H1 (cell line): ENCODE measurements at regions not wholly inside any gene's neighbourhood (a gene's known extent, or its start where the extent isn't known, plus 50 kb on each side); places are given as distances from the start of the nearest gene placed in this dataset.

Experiments used
- CTCF ChIA-PET: fragments of 300-600 bp; sonication (Branson Sonifier 250); formaldehyde crosslinking; loops from one replicate; lab custom pipeline; 2021; ENCODE audit not compliant: partially characterized antibody; lab: Charles Lee
- POLR2A ChIA-PET: fragments of 300-600 bp; sonication (Branson Sonifier 250); formaldehyde crosslinking; loops from one replicate; lab custom pipeline; 2021; ENCODE audit warnings: inconsistent platforms; ENCODE audit not compliant: partially characterized antibody; lab: Charles Lee
- DNase-seq, 2 experiments: peaks; one replicate each; pipeline versions ENCODE4 v3.0.0 to v3.0.0-alpha.2; 2010 to 2022; ENCODE audit warnings: low spot score in 2 of 2, low read depth in 1 of 2, mixed read lengths in 1 of 2
- FAIRE-seq: peaks from 2 replicates; lab custom pipeline; 2011; peaks lifted over from hg19 to GRCh38; lab: Jason Lieb, UNC
- H2AFZ ChIP-seq: 2 replicates; pipeline ENCODE4 v1.8.1; 2012; ENCODE audit warnings: low read length, inconsistent platforms
- H2AK5ac ChIP-seq: 2 replicates; pipeline ENCODE4 v1.6.1; 2013; ENCODE audit warnings: low read depth, low read length
- H2BK120ac ChIP-seq: replicated peaks from 2 replicates; pipeline ENCODE3; 2013; ENCODE audit warnings: low read depth, low read length, inconsistent platforms
- H2BK12ac ChIP-seq: 2 replicates; pipeline ENCODE4 v1.6.1; 2013; ENCODE audit warnings: low read depth, low read length
- H2BK15ac ChIP-seq: 2 replicates; pipeline ENCODE4 v1.6.1; 2013; ENCODE audit warnings: low read length
- H2BK20ac ChIP-seq: 2 replicates; pipeline ENCODE4 v1.6.1; 2013; ENCODE audit warnings: low read length
- H2BK5ac ChIP-seq: 2 replicates; pipeline ENCODE4 v1.6.1; 2013; ENCODE audit warnings: low read depth, low read length
- H3K14ac ChIP-seq: 2 replicates; pipeline ENCODE4 v1.6.1; 2013; ENCODE audit warnings: inconsistent platforms; ENCODE audit not compliant: insufficient read length
- H3K18ac ChIP-seq: 2 replicates; pipeline ENCODE4 v1.6.1; 2013; ENCODE audit warnings: low read length; ENCODE audit errors: extremely low read depth
- H3K23ac ChIP-seq: 2 replicates; pipeline ENCODE4 v1.6.1; 2013; ENCODE audit warnings: inconsistent platforms; ENCODE audit not compliant: insufficient read length
- H3K23me2 ChIP-seq: 2 replicates; pipeline ENCODE4 v1.6.1; 2013; ENCODE audit warnings: low read depth, low read length
- H3K27ac ChIP-seq: 2 replicates; pipeline ENCODE4 v1.6.1; 2011; ENCODE audit warnings: low read depth, low read length, inconsistent platforms
- H3K27me3 ChIP-seq, 4 experiments: replicated peaks in 1 of 4; 1 replicate in 1 of 4; 2 replicates in 3 of 4; pipeline versions ENCODE4 v1.6.1 to v1.8.1; 2011 to 2013; ENCODE audit warnings: low read length in 3 of 4, mild to moderate bottlenecking in 3 of 4, inconsistent platforms in 2 of 4, mixed read lengths in 2 of 4, moderate library complexity in 1 of 4; ENCODE audit not compliant: control insufficient read depth in 3 of 4, insufficient read depth in 3 of 4; ENCODE audit errors: extremely low read depth in 1 of 4
- H3K36me3 ChIP-seq, 4 experiments: 2 replicates each; pipeline versions ENCODE4 v1.6.1 to v1.8.1; 2011 to 2013; ENCODE audit warnings: mild to moderate bottlenecking in 4 of 4, low read length in 3 of 4, moderate library complexity in 2 of 4, control low read depth in 1 of 4, inconsistent platforms in 1 of 4; ENCODE audit not compliant: insufficient read depth in 4 of 4, control insufficient read depth in 2 of 4
- H3K4ac ChIP-seq: replicated peaks from 2 replicates; pipeline ENCODE3; 2013; ENCODE audit warnings: low read length, low read depth, mixed read lengths, inconsistent platforms; ENCODE audit not compliant: insufficient read length
- H3K4me1 ChIP-seq, 4 experiments: replicated peaks in 1 of 4; 1 replicate in 1 of 4; 2 replicates in 3 of 4; pipeline versions ENCODE4 v1.6.1 to v1.8.1; 2011 to 2013; ENCODE audit warnings: low read length in 3 of 4, inconsistent platforms in 2 of 4, mixed read lengths in 1 of 4; ENCODE audit not compliant: insufficient read depth in 4 of 4, control insufficient read depth in 3 of 4
- H3K4me2 ChIP-seq, 2 experiments: 2 replicates each; pipeline versions ENCODE4 v1.6.1 to v1.8.1; 2011 to 2013; ENCODE audit warnings: low read depth in 2 of 2, low read length in 2 of 2, control low read depth in 1 of 2, inconsistent platforms in 1 of 2, mild to moderate bottlenecking in 1 of 2; ENCODE audit not compliant: insufficient read depth in 1 of 2
- H3K4me3 ChIP-seq, 4 experiments: fragments of 200-600, 300-600 bp in 1 of 4; sonication (generic), shearing (Covaris generic), sonication (Bioruptor Twin) in 1 of 4; 2 replicates each; pipeline versions ENCODE4 v1.5.1 to v1.8.1; 2011 to 2016; ENCODE audit warnings: low read length in 4 of 4, low read depth in 3 of 4, control low read depth in 2 of 4, inconsistent platforms in 2 of 4, mild to moderate bottlenecking in 2 of 4, mixed read lengths in 1 of 4, moderate library complexity in 1 of 4; ENCODE audit not compliant: insufficient read depth in 2 of 4; ENCODE audit errors: extremely low read depth in 1 of 4
- H3K56ac ChIP-seq: replicated peaks from 2 replicates; pipeline ENCODE3; 2013; ENCODE audit warnings: low read depth, mild to moderate bottlenecking, mixed read lengths, low read length, inconsistent platforms; ENCODE audit not compliant: insufficient read length
- H3K79me1 ChIP-seq: 2 replicates; pipeline ENCODE4 v1.6.1; 2013; ENCODE audit warnings: low read depth, low read length, control low read depth
- H3K79me2 ChIP-seq, 2 experiments: 2 replicates each; pipeline versions ENCODE4 v1.6.1 to v1.8.1; 2012 to 2013; ENCODE audit warnings: low read length in 2 of 2, mild to moderate bottlenecking in 2 of 2, inconsistent platforms in 1 of 2; ENCODE audit not compliant: insufficient read depth in 2 of 2, control insufficient read depth in 1 of 2
- H3K9ac ChIP-seq, 4 experiments: replicated peaks in 1 of 4; 1 replicate in 1 of 4; 2 replicates in 3 of 4; pipeline versions ENCODE4 v1.6.1 to v1.8.1; 2011 to 2013; ENCODE audit warnings: low read depth in 3 of 4, low read length in 3 of 4, control low read depth in 2 of 4, mild to moderate bottlenecking in 2 of 4, moderate library complexity in 2 of 4, inconsistent platforms in 1 of 4; ENCODE audit errors: extremely low read depth in 1 of 4
- H3K9me3 ChIP-seq, 2 experiments: 2 replicates each; pipeline versions ENCODE4 v1.6.1 to v1.8.1; 2012 to 2013; ENCODE audit warnings: mild to moderate bottlenecking in 2 of 2, moderate library complexity in 2 of 2, control low read depth in 1 of 2, inconsistent platforms in 1 of 2, low read depth in 1 of 2, low read length in 1 of 2, mixed read lengths in 1 of 2; ENCODE audit not compliant: insufficient read depth in 2 of 2
- H4K20me1 ChIP-seq, 2 experiments: replicated peaks in 1 of 2; 2 replicates each; pipeline versions ENCODE3 to v1.8.1; 2011 to 2013; ENCODE audit warnings: inconsistent platforms in 2 of 2, low read length in 2 of 2, mild to moderate bottlenecking in 1 of 2; ENCODE audit not compliant: insufficient read depth in 2 of 2, control insufficient read depth in 1 of 2
- H4K5ac ChIP-seq: 2 replicates; pipeline ENCODE4 v1.6.1; 2013; ENCODE audit warnings: low read length, low read depth, mixed read lengths, inconsistent platforms; ENCODE audit not compliant: insufficient read length
- H4K8ac ChIP-seq: 2 replicates; pipeline ENCODE4 v1.8.0; 2013; ENCODE audit warnings: mild to moderate bottlenecking, moderate library complexity, low read length, inconsistent platforms; ENCODE audit not compliant: insufficient read depth; ENCODE audit errors: extremely low read depth
- H4K91ac ChIP-seq: replicated peaks from 2 replicates; pipeline ENCODE3; 2013; ENCODE audit warnings: low read length, mixed read lengths, inconsistent platforms; ENCODE audit not compliant: insufficient read length
- CREB1 ChIP-seq: IDR thresholded peaks from 2 replicates; pipeline ENCODE4 v1.6.1; 2012; ENCODE audit warnings: inconsistent platforms
- EGR1 ChIP-seq: IDR thresholded peaks from 2 replicates; pipeline ENCODE4 v1.6.1; 2011; ENCODE audit warnings: low read depth, low read length, borderline replicate concordance
- GABPA ChIP-seq: IDR thresholded peaks from 2 replicates; pipeline ENCODE4 v1.6.1; 2011; ENCODE audit warnings: mild to moderate bottlenecking, low read length, moderate library complexity, borderline replicate concordance; ENCODE audit not compliant: insufficient read depth
- HDAC2 ChIP-seq, 2 experiments: fragments of 300-600 bp in 1 of 2; sonication (generic) in 1 of 2; IDR thresholded peaks; 2 replicates each; pipeline ENCODE4 v1.6.1; 2011 to 2012; ENCODE audit warnings: low read depth in 2 of 2, low read length in 2 of 2, mild to moderate bottlenecking in 2 of 2, moderate library complexity in 2 of 2, borderline replicate concordance in 1 of 2, inconsistent platforms in 1 of 2
- KDM4A ChIP-seq: IDR thresholded peaks from one replicate; pipeline ENCODE4 v1.7.1; 2012; ENCODE audit warnings: low read depth, mild to moderate bottlenecking, moderate library complexity, low read length, inconsistent platforms; ENCODE audit not compliant: severe bottlenecking
- SAP30 ChIP-seq: fragments of 300-600 bp; sonication (generic); IDR thresholded peaks from 2 replicates; pipeline ENCODE4 v1.7.1; 2012; ENCODE audit warnings: low read length, moderate library complexity, mild to moderate bottlenecking, inconsistent platforms; ENCODE audit not compliant: insufficient read depth, insufficient replicate concordance
- SIX5 ChIP-seq: IDR thresholded peaks from 2 replicates; pipeline ENCODE4 v1.6.1; 2011; ENCODE audit warnings: mild to moderate bottlenecking, low read depth, low read length
- TAF1 ChIP-seq: IDR thresholded peaks from 2 replicates; pipeline ENCODE4 v1.6.1; 2011; ENCODE audit warnings: mild to moderate bottlenecking, low read depth, low read length
- TAF7 ChIP-seq: optimal IDR thresholded peaks from 2 replicates; pipeline ENCODE3; 2011; ENCODE audit warnings: low read depth, mild to moderate bottlenecking, inconsistent platforms, low read length, moderate library complexity, borderline replicate concordance
- TEAD4 ChIP-seq: IDR thresholded peaks from 2 replicates; pipeline ENCODE4 v1.6.1; 2012; ENCODE audit warnings: low read depth, low read length, inconsistent platforms, mixed read lengths
- USF2 ChIP-seq: IDR thresholded peaks from 2 replicates; pipeline ENCODE4 v1.6.1; 2011; ENCODE audit warnings: low read length, improper control_type of control experiment
- ZNF274 ChIP-seq: IDR thresholded peaks from 2 replicates; pipeline ENCODE4 v1.7.0; 2012; ENCODE audit warnings: low read length, borderline replicate concordance; ENCODE audit errors: extremely low read depth
- WGBS, 2 experiments: shearing (Covaris generic) in 1 of 2; methylation state at CpG; one replicate each; pipeline versions ENCODE4 v1.1.6 to v1.1.7; 2013 to 2015; ENCODE audit warnings: low lambda C conversion rate in 2 of 2, mixed read lengths in 2 of 2, inconsistent platforms in 1 of 2, low coverage in 1 of 2, missing lambda C conversion rate in 1 of 2; ENCODE audit not compliant: insufficient replicate concordance in 2 of 2, insufficient coverage in 1 of 2, insufficient read length in 1 of 2; ENCODE audit errors: extremely low coverage in 1 of 2, missing lambda C conversion rate in 1 of 2; 5-methylcytosine and 5-hydroxymethylcytosine counted together

- H2BK15ac ChIP-seq: no peak overlapping the region
- no peak overlapping the region for H4K5ac ChIP-seq
- no peak overlapping the region for H3K14ac ChIP-seq
- WGBS, 2 experiments: 66% methylated on average over 4 of the region's 4 CpGs; no CpG with 5 or more reads in 1 of the 2 experiments
- no peaks in the 10 kb centered on the region for H3K9me3 ChIP-seq
- no peak overlapping the region for H3K4ac ChIP-seq
- TF ChIP-seq CREB1: no peak
- no peak for TF ChIP-seq EGR1
- no peak for TF ChIP-seq SIX5
- TF ChIP-seq HDAC2 (IDR thresholded peaks at IDR 0.05; ENCODE audit: borderline replicate concordance in 1 of 2, low read depth in 2 of 2, low read length in 2 of 2): no peak
- TF ChIP-seq KDM4A: no peak
- TF ChIP-seq TAF7: no peak
- no peak for TF ChIP-seq SAP30
- TF ChIP-seq TAF1: no peak
- no peak for TF ChIP-seq GABPA
- no peak for TF ChIP-seq ZNF274
- no peak for TF ChIP-seq TEAD4
- no peak for TF ChIP-seq USF2
- H3K9ac ChIP-seq: no peak overlapping the region
- H3K4me3 ChIP-seq: no peak overlapping the region
- no peak overlapping the region for H4K8ac ChIP-seq
- no peak overlapping the region for H3K23ac ChIP-seq
- no peaks in the 10 kb centered on the region for H3K27me3 ChIP-seq
- no peak overlapping the region for H2AFZ ChIP-seq
- no peak overlapping the region for H2BK20ac ChIP-seq
- no peak overlapping the region for H3K4me2 ChIP-seq
- H3K79me2 ChIP-seq: no peaks in the 10 kb centered on the region
- no peak overlapping the region for H3K27ac ChIP-seq
- ChIA-PET CTCF (interaction anchor here (0.5 to 1.0 kb wide), 2 partner anchors 297 to 327 kb away, joined by 3 read pairs; no protein-coding TSS in a partner anchor), POLR2A (no interaction called here)
- no peak overlapping the region for H4K91ac ChIP-seq
- H3K23me2 ChIP-seq: no peaks in the 10 kb centered on the region
- H2BK5ac ChIP-seq: no peak overlapping the region
- peaks cover 0 to 6% (median 4%) of the 10 kb centered on the region in 4 experiments; a peak in 4 of 7 replicates for H3K4me1 ChIP-seq
- H2AK5ac ChIP-seq: no peak overlapping the region
- no peaks in the 10 kb centered on the region for H4K20me1 ChIP-seq
- no peak overlapping the region for H2BK120ac ChIP-seq
- no peak for DNase-seq
- no peak overlapping the region for H2BK12ac ChIP-seq
- no peaks in the 10 kb centered on the region for H3K79me1 ChIP-seq
- no peak overlapping the region for H3K18ac ChIP-seq
- FAIRE-seq: no peak
- no peaks in the 10 kb centered on the region for H3K36me3 ChIP-seq
- H3K56ac ChIP-seq: no peak overlapping the region
Observed at GRCh38 chr1:57858740-57859139, 434.9 kb upstream of the DAB1 start.
